Loucy (cell line): ENCODE measurements at regions not wholly inside any gene's neighbourhood (a gene's known extent, or its start where the extent isn't known, plus 50 kb on each side); places are given as distances from the start of the nearest gene placed in this dataset.

Experiments used
- CTCF ChIP-seq: fragments of 200-600 bp; sonication (generic); conservative IDR thresholded peaks from 2 replicates; pipeline ENCODE4 v1.5.1; 2014; ENCODE audit warnings: mild to moderate bottlenecking, antibody characterized with exemption, low read length
- EZH2phosphoT487 ChIP-seq: fragments of 200-600 bp; IDR thresholded peaks from 2 replicates; pipeline ENCODE4 v1.6.1; 2018; ENCODE audit warnings: antibody characterized with exemption, mild to moderate bottlenecking, moderate library complexity, borderline replicate concordance

GRCh38 chr11:114896594-114896993 lies 218.3 kb downstream of the NXPE2 start:
- TF ChIP-seq CTCF = no peak
- TF ChIP-seq EZH2phosphoT487 = no peak
